HG03342 (cell line): ENCODE measurements at regions not wholly inside any gene's neighbourhood (a gene's known extent, or its start where the extent isn't known, plus 50 kb on each side); places are given as distances from the start of the nearest gene placed in this dataset.
"Not testable (repeated sequence)": the region's sequence is repeated elsewhere in the genome, so short reads cannot be mapped to it uniquely, and the experiment has no call there.

ENCODE experiments used
- ATAC-seq: cut with Tn5 transposase; IDR thresholded peaks from one replicate; pipeline ENCODE4 v1.9.1; 2021; ENCODE audit warnings: mild to moderate bottlenecking, moderate library complexity; ENCODE audit not compliant: unreplicated experiment

- no peak for ATAC-seq
These were observed 1985.7 kb upstream of the PRR20A start for GRCh38 chr13:55155046-55155445.

- no peak for ATAC-seq
These were observed 1981.0 kb upstream of the PRR20A start for GRCh38 chr13:55159765-55160164.

GRCh38 chr13:55160867-55161266 is 1979.9 kb upstream of the PRR20A start:
- ATAC-seq: no peak

GRCh38 chr13:55178582-55178981 is 1962.1 kb upstream of the PRR20A start:
- ATAC-seq: not testable (repeated sequence)

GRCh38 chr13:55190996-55191395 is 1949.7 kb upstream of the PRR20A start:
- ATAC-seq: no peak

GRCh38 chr13:55199134-55199533 is 1941.6 kb upstream of the PRR20A start:
- ATAC-seq: no peak

GRCh38 chr13:55214841-55215345 is 1925.8 kb upstream of the PRR20A start:
- ATAC-seq: no peak

GRCh38 chr13:55219538-55219937 is 1921.2 kb upstream of the PRR20A start:
- ATAC-seq: no peak

GRCh38 chr13:55229906-55230569 is 1910.7 kb upstream of the PRR20A start:
- no peak for ATAC-seq

GRCh38 chr13:55230570-55230908 is 1910.2 kb upstream of the PRR20A start:
- ATAC-seq: no peak

- no peak for ATAC-seq
These were observed 1906.4 kb upstream of the PRR20A start for GRCh38 chr13:55234311-55234710.

- ATAC-seq: no peak
These were observed 1895.6 kb upstream of the PRR20A start for GRCh38 chr13:55245005-55245644.

GRCh38 chr13:55255236-55255635 is 1885.5 kb upstream of the PRR20A start:
- no peak for ATAC-seq

- ATAC-seq: no peak
These were observed 1877.7 kb upstream of the PRR20A start for GRCh38 chr13:55263045-55263444.

- no peak for ATAC-seq
These were observed 1874.1 kb upstream of the PRR20A start for GRCh38 chr13:55266644-55267043.

- ATAC-seq: no peak
These were observed 1842.5 kb upstream of the PRR20A start for GRCh38 chr13:55298201-55298600.

- no peak for ATAC-seq
These were observed 1838.2 kb upstream of the PRR20A start for GRCh38 chr13:55302568-55302967.

GRCh38 chr13:55307909-55308308 is 1832.8 kb upstream of the PRR20A start:
- no peak for ATAC-seq

- no peak for ATAC-seq
These were observed 1798.8 kb upstream of the PRR20A start for GRCh38 chr13:55341891-55342290.

- ATAC-seq: no peak
These were observed 1795.5 kb upstream of the PRR20A start for GRCh38 chr13:55345224-55345623.

- ATAC-seq: no peak
These were observed 1793.2 kb upstream of the PRR20A start for GRCh38 chr13:55347528-55347927.

GRCh38 chr13:55359067-55359466 is 1781.7 kb upstream of the PRR20A start:
- no peak for ATAC-seq

GRCh38 chr13:55361141-55361540 is 1779.6 kb upstream of the PRR20A start:
- ATAC-seq: no peak
